Stimulated activated CD8-positive, alpha-beta memory T cell treated with anti-CD3 and anti-CD28 coated beads, Interleukin-12 subunit alpha, Interleukin-12 subunit beta, amount 100 ng/mL, for 4 hours (primary cell): ENCODE measurements at regions not wholly inside any gene's neighbourhood (a gene's known extent, or its start where the extent isn't known, plus 50 kb on each side); places are given as distances from the start of the nearest gene placed in this dataset.
"Not testable (repeated sequence)": the region's sequence is repeated elsewhere in the genome, so short reads cannot be mapped to it uniquely, and the experiment has no call there.

Source experiments
- DNase-seq: peaks from one replicate; pipeline ENCODE4 v3.0.0-alpha.2; 2020; ENCODE audit warnings: low read depth

DNA sequence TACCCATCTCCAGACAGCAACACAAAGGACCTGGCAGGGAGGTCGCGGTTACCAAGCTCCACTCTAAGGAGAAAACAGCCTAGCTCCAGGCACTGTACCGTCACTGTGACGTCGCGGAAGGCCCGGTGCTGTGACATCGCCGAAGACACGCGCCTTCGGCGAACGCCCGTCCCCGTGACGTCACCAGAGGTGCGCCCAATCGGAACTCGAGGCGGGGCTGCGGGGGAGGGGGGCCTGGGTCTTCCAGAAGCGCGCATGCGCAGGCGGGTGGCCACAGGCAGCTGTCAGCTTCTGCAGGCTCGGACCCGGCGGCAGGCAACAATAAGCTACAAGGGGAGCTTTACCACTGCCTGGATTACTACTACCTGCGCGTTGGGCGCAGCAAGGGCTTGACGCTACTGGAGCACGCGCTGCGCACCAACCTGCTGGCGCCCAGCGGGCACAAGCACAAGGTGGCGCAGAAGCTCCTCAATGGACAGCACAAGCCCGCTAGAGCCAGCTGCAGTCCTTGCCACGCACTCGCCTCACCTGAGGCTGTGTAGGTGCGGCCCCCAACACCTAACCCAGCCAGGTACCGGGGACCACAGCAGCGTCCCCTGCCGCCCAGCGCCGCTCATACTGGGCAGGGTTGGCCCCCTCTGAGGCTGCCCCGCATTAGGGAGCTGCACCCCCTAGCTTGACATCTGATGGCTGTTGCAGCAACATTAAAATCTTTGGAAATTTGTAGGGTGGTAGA is 208.4 kb downstream of the TPST1 start:
- peak; percentile 78 for DNase-seq

DNA sequence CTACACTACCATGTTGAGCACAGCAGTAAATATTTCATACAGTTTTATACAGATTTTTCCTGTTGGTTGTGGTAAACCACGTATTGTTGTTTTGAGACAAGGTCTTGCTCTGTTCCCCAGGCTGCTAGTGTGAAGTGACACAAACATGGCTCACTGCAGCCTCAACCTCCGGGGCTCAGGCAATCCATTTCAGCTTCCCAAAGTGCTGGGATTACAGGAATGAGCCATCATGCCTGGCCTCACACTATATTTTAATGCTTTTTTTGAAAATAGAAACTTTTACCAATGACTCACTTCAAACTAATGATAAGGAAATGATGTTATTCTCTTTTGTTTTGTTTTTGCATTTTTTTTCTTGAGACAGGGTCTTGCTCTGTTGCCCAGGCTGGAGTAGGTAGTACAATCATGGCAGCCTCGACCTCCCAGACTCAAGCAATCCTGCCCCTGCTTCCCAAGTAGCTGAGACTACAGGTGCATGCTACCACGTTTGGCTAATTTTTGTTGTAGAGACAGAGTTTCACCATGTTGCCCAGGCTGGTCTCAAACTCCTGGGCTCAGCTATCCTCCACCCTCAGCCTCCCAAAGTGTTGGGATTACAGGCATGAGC is 210.6 kb downstream of the TPST1 start:
- DNase-seq = no peak

DNA sequence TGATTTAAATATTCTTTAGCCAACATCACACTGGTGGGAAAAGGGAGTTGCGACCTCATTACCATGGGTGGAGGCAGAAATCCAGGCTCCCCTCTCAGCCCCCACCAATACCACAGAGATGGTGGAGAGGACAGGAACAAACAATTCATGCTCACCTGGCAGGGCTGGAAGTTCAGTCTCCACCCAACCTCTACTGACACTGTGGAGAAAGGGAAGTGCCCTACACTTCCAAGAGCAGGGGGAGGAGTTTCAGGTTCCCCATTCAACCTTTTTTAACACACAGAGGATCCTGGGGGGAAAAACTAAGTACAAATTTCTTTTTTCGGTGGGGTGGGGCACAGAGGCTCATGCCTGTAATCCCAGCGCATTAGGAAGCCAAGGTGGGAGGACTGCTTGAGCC is 210.1 kb upstream of the KCTD7 start:
- DNase-seq = no peak

DNA sequence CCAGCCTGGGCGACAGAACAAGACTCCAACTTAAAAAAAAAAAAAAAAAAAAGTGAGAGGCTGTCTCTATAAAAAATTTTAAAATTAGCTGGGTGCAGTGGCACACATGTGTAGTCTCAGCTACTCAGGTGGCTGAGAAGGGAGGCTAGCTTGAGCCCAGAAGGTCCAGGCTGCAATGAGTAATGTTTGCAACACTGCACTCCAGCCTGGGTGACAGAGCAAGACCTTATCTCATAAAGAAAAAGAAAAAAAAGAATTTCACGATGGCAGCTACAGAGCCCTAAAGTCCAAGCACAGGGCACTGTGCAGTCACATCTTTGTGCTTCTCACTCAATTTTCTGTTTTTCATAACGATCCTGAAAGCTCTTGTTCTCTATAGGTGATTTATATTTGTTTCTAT is 209.5 kb upstream of the KCTD7 start:
- no peak for DNase-seq

DNA sequence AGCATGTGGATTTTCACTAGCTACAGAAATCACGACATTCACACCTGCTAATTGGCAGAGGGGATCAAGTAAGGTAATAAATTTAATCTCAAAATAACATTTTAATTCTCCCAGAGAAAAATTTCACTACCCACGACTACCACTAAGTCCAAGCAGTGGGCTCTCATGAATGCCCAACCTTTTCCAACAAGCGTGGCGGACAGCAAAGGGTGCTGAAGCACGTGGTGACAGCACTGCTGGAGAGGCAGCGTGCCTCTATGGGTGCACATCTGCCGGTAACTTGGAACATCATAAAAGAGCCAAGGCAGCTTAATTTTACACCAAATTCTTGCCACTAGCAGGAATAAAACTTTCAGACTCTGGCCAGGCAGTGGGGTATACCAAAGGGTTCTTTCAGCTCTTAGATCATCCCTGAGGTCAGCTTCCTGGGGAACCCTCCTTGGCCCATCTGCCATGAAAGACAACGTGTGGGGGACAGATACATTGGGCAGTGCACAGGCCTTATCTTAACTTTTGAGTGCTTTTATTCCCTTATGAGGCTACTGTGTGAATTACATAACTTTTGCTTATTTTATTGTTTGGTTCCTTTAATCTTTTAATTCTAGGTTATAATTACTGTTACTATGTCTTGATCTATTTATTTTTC is 206.7 kb upstream of the KCTD7 start:
- no peak for DNase-seq

DNA sequence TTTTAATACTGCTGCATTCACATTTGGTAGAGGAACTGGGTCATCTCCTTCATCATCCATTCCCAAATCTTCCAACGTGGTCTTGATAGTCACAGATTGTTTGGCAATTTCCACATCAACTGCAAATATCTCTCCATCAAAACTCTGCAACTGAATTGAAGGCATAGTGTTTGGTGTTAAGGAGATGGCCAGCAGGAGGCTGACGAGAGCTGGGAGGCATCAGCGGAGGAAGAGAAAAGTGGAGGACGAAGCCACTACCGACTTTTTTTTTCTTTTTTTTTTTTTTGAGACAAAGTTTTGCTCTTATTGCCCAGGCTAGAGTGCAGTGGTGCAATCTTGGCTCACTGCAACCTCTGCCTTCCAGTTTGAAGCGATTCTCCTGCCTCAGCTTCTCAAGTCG is 205.0 kb upstream of the KCTD7 start:
- no peak for DNase-seq

DNA sequence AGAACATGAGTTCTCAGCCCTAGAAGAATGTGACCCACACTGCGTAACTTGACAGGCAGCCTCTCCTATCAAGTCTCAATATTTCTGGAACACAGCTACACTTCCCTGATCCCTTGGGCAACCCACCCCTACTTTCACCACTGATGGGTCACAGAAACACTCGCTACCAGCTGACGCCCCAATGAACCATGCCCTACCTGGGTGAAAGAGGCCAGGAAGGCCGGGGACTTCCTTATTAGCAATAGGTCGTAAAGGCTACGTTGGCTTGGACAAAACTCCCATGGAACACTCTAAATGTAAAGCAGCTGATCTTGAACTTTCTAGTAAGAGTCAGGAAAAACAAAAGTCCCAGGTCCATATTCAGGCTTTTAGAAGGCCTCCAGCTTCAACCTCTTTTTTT is 202.3 kb upstream of the KCTD7 start:
- DNase-seq = no peak

DNA sequence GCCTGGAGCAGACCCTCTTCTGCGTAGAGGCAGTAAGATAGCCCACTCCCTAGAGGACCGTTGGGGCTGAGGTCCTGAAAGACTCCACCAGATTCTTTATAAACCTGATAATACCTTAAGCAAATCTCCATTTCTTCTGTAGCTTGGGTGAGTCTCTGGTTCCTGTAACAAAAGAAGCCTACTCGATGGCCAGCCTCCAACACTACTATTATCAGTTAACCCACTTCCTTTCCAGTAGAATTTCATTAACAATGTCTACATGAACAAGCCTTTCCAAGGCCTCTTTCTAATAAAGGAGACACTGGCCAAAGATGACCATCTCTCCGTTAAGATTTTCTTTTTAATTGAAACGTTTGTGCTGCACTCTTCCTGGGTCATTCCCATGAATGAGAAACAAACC is 201.7 kb upstream of the KCTD7 start:
- DNase-seq = no peak

DNA sequence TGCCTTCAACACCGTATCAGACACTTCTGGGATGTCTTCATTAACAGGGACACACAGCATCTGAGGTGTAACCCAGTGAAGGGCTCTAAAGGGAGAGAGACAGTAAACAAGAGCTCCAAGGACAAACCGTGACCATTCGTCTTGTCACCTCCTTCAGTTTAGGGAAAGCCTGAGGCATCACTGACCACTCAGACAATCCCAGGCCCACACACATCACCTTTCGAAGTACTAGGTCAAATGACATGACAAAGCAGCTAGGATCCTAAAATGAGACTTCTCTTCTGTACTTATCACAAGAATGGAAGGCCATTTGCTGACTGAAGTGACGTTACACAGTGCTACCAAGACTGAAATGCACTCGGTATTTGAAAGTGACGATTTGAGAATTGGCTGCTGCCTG is 200.7 kb upstream of the KCTD7 start:
- DNase-seq = no peak

DNA sequence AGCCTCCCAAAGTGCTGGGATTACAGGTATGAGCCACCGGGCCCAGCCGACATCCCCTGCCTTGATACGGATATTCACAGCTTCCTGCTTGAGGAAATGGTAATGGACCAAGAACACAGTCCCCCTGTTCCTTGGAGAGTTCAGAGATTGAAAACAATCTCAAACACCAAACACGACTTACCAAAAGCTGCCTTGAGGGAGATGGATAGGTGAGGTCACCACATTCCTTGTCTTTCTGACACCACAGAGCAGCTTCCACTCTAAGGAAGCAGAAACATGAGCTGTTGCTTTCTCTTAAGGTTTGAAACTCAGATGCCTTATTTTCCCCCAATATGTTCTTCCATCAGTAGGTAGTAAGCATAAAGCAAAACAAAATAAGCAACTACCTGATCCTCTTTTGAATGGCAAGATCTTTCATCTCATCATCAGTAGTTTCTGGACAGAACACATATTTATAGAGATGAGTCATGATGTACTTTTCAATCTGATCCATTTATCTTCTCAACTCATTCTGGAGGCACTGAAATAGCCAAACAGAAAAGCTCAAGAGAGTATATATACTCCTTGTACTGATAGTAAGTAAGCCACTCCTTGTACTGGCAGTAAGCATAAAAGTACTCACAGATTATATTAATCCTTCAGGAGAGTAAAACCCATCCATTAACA is 199.1 kb upstream of the KCTD7 start:
- DNase-seq = no peak

DNA sequence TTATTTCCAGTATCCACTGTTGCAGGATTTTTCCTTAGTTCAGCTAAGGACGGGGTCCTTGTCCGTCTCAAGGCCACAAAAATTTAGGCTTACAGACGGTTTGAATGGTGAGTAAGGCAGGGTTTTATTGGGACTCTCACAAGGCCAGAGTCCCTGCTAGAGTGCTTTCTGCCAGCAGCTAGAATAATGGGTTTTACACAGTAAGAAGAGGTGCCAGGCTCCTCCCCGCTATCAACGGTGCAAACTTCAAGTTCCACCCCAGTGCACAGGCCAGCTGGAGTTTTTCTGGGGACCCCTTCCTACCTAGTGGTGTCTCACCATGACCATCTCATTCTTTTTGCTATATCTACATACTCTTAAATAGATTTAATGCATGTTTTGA is 198.5 kb upstream of the KCTD7 start:
- no peak for DNase-seq

DNA sequence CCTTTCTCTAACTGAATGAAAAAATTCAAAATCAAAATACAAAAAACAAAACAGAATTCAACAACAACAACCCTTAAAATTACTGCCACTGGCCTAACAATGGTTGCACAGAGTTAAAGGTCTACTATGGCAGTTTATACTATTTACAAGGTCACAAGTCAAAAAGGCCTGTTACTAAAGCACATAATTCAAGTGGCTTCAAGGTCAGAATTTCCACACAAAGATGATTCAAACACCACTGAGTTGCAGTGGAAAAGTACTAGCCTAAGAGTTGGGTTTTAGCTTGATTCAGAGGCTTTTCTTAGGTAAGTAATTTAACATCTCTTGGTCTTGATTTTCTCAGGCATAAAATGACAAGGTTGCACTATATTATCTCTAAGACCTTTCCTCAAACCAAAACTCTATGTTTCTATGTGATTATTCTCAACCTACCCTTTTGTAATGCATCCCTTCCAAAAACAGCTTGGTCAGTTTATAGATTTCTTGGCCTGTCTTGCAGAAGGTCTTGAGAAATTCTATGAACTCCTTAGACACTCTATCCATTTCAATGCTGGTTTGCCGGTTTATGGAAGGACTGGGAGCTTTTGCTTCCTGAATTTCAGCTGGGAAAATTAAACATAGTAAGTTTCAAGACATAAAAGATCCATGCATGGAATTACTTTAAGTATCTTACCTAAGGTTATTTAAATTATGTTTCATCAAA is 189.8 kb upstream of the KCTD7 start:
- not testable (repeated sequence) for DNase-seq

DNA sequence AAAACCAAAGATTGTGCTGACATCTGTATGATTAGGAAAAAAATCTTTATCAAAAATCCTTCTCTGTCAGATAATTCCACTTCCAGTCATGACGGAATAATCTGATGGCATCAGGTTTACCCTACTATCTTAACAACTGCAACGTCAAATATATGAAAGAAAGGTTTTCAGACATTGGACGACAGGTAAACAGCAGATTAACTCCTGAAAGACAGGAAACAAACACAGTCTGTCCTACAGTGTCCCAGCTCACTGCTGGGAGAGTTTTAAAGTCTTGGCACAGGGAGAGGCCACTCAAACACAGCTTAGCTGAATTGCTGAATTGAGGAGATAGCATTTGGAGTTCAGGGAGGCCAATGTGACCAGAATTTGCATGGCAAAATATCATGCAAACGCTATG is 186.3 kb upstream of the KCTD7 start:
- DNase-seq = no peak

DNA sequence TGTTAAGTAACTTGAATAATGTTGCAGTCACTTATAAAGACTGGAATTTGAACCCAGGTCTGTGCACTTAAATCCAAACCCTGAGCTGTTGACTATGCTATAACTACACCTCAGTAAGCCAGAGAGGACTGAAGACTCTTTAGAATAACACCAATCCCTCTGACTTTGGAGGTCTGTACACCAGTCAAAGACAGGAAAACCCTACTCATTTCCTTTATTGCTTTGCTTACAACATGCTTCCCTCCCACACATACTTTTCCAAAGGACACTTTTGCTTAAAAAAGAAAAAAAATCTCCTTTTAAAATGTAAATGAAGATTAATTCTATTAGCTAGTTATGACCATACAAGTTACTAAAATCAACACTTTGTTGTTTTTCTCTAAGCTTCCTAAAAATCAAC is 184.7 kb upstream of the KCTD7 start:
- no peak for DNase-seq

DNA sequence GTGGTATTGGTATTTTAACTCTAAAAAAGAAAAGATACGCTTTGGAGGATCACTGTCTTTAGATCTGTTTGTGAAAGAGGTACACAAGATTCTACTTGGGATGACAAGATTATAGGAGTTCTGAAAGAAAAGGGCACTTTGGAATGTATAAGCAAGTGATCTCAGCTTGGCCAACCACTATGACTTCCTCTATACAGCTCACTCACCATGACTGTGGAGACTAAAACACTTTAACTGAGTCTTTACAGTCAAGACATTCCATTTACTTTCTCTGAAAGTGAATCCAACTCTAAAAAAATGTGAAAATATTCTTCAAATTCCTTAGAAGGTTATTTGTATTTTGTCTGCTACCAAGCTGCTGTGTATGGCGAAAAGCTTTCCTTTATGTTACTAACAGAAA is 181.7 kb upstream of the KCTD7 start:
- DNase-seq = not testable (repeated sequence)

DNA sequence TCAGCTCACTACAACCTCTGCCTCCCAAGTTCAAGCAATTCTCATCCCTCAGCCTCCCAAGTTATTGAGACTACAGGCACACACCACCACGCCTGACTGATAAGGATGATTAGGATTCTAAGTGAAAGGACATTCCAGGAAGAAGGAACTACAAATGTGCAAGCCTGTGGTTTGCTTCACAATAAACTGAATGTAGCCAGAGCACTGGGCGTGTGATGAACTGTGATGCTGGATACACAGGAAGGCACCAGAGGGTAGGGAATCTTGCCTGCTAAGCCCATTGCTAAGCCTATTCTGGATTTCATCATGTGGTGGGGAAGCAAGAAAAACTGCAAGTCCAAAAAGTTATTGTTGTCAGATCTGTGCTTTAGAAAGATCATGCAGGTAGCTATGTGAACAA is 177.9 kb upstream of the KCTD7 start:
- not testable (repeated sequence) for DNase-seq

DNA sequence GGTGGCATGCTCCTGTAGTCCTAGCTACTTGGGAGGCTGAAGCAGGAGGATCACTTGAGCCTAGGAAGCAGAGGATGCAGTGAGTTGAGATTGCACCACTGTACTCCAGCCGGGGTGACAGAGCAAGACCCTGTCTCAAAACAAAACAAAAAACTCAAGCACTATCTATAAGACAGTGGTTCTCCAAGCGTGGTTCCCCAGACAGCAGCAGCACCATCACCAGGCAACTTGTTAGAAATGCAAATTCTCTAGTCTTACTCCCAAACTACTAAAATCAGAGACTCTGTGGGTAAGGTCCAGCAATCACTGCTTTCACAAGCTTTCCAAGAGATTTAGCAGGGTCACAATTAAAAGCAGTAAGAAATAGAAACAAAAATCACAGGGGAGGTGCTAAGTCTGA is 177.0 kb upstream of the KCTD7 start:
- DNase-seq = not testable (repeated sequence)

DNA sequence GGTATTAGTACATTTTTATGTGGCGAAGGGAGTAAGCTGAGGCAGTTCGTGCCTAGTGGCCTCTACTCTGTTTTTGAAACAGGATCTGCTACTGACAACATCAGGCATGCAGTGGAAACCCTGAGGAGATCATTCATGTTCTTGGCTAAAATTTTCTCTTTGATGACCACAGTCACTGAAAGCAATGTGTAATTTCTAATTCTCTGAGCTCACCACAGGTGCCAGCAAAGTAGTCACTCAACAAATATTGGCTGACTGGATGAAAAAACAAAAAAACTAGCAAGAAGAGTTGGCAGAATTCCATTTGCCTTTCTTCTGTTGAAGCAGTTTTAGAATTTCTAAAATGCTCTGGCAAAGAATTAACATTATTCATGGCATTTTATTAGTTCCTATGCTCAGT is 176.5 kb upstream of the KCTD7 start:
- DNase-seq = no peak

DNA sequence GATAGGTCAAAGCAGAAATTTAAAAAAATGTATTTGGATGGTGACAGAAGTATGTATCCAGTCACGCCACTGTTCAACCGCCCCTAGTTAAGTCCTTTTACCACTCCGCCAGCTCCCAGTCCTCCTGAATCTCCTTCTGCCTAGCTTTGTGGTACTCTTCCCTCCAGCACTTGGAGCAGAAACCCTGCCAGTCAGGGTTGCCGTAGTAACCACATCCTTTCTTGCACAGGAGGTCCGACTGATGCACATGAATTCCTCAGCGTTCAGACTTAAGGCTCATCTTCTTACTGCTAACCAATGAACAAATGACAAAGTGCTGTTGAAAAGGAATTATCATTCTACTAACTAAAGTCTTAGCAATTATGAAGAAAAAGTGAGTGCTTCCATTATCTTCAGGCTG is 175.3 kb upstream of the KCTD7 start:
- no peak for DNase-seq

DNA sequence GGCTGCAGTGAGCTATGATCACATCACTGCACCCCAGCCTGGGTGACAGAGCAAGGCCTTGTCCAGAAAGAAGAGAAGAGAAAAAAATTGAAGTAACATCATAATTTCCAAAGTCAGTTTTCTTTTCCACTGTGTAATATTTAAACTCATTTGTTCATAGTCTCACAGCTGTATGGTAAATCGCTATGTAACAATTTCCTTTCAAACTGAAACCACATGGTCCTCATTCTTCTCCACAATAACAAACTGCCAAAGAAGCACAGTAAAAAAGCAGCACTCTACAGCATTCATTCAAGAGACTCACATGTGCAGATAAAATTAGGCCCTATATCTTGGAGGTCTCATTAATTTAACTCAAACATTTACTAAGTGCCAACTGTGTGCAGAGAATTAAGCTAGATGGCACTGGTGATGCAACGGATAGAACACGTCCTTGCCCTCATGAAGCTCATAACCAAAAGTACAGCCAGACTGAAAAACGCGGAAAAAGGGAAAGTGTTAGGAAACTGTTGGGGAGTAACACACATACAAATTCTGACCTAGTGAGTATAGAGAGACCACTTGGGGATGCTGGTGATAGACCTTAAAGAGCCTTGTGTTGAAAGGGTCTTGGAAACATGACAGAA is 174.0 kb upstream of the KCTD7 start:
- no peak for DNase-seq

DNA sequence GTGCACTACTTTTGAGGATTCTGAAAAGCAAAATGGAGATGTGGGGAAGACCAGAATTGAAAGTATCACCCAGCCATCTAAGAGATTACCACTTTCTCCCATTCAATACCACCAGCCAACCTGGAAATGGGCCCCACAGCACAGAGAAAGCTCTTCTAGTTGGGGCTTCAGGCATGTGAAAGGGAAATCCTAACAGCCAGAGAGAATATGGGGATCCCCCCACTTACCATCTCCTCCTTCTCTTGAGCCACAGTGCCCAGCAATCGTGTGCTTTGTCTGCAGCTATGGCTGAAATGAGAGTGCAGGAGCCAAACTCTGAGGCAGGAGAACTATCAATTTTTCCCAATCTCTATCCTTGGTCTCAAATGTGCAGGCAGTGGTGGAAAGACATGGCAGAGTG is 173.2 kb upstream of the KCTD7 start:
- not testable (repeated sequence) for DNase-seq

DNA sequence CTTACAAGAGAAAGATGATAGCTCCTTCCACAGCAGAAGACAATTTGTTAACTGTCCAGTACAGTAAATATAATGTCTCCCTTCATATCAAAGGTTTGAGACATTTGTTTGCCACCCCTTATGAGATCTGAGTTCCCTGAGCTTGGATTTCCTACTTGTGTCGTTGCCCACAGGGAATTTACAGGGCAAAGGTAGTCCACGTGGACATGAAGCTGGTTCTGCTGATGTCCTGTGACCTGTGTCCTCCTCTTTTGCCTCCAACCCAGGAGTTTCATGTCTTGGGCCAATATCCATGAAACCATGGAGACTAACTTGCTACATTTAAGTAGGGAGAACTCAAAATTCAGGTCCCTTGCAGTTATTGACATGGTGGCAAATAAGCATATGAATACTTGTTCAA is 172.2 kb upstream of the KCTD7 start:
- DNase-seq = not testable (repeated sequence)
